ENCODE measurements at regions not wholly inside any gene's neighbourhood (a gene's known extent, or its start where the extent isn't known, plus 50 kb on each side); places are given as distances from the start of the nearest gene placed in this dataset.

DNA sequence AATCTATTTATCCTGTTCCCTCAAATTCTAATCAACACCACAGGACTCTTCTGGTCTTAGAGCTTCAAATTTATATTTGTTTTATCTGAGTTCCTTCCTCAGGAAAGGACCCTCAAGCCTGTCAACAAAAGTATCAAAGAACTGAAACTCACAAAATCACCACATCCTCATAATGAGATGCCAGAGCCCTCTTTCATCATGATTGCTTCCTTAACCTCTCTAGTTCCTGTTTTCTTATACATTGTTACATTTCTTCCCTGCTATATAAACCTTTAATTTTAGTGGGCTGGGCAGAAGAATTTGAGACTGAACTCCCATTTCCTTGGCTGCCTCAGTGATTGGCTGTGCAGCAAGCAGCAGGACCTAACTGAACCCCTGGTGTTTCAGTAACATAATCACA is 189.7 kb downstream of the ZNF248 start:
- no peaks in the 10 kb centered on the region for H3K9me3 ChIP-seq

DNA sequence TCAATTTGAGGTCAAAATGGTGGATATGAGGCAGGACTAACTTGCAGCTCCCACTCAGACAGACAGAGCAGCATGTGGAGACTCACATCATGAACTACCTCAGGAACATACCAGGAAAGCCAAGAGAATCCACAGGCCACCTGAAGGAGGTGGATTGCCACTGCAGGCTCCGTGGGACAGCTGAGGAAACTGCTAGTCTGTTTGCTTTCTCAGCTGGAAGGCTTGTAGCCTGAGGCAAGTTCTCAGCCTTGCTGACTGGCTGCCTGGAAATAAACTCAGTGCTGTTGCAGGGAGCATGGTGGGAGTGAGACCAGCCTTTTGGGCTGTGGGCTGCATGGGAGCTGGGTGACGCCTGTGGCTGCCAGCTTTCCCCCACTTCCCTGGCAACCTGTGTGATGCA is 202.9 kb downstream of the ZNF248 start:
- Histone ChIP-seq H3K4me1 (no peaks in the 10 kb centered on the region), H3K4me3 (no peak overlapping the region), H3K27me3 (no peaks in the 10 kb centered on the region), H3K27ac (no peak overlapping the region), H3K9me3 (no peaks in the 10 kb centered on the region), H3K36me3 (no peaks in the 10 kb centered on the region)
- intact Hi-C loops (cut with DNase I): no loop called here
- no peak for DNase-seq
- no peak for TF ChIP-seq CTCF (IDR thresholded peaks at IDR 0.05)
- FAIRE-seq: no peak
- no peak for ATAC-seq
- 49 to 70% methylated on average over 2 of the region's 2 CpGs for WGBS, 2 donors

More for the DNA sequence above, 189.7 kb downstream of the ZNF248 start:
- Histone ChIP-seq H3K4me1 (no peaks in the 10 kb centered on the region), H3K36me3 (no peaks in the 10 kb centered on the region), H3K27ac (no peak overlapping the region), H3K27me3 (no peaks in the 10 kb centered on the region), H3K4me3 (no peak overlapping the region)
- no peak for ATAC-seq
- intact Hi-C loops (cut with DNase I): no loop called here
- FAIRE-seq: no peak
- TF ChIP-seq CTCF (IDR thresholded peaks at IDR 0.05): no peak
- DNase-seq: no peak

DNA sequence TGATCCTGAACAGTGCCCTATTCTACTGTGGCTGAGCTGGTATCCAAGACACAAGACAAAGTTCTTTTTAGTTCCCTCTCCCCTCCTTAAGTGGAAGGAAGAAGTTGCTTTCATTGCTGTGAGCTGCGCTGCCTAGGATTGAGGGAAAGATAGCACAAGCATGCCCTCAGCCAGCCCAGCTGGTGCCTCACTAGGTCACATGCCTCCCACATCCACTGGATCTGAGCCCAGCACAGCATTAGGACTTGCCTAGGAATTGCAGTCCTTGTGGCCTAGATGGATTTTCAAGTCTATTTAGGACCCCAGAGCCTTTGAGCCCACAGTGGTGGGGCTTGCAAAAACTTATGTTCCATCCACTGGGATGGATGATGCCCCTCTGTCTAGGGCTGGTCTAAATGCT is 214.2 kb downstream of the ZNF248 start:
- H3K9me3 ChIP-seq: no peaks in the 10 kb centered on the region
- DNase-seq (no peak), FAIRE-seq (no peak), ATAC-seq (no peak)
- WGBS, 2 donors: 49 to 86% methylated on average over 1 of the region's 1 CpG
- H3K4me3 ChIP-seq: no peak overlapping the region
- no peaks in the 10 kb centered on the region for H3K27me3 ChIP-seq
- H3K27ac ChIP-seq: no peak overlapping the region
- intact Hi-C loops (cut with DNase I): no loop called here
- no peaks in the 10 kb centered on the region for H3K36me3 ChIP-seq
- no peaks in the 10 kb centered on the region for H3K4me1 ChIP-seq
- TF ChIP-seq CTCF (IDR thresholded peaks at IDR 0.05): no peak

DNA sequence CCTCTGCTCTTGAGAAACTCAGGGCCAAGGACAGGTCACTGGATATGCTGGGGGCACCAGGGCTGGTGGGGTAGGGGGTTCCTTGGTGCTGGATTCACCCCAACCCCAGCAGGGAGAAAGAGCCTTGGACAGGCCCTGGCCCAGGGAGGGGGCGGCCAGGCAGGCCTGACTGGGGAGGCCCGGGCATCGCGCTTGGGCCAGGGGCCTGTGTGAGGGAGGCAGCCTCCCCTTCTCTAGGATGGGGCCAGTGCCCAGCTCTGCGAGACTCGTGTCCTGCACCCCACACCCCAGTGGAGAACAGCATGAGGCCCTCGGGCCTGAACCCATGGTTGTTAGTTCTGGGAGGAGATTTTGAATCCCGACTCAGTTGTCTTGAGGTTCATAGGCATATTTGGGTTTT is 217.1 kb downstream of the ZNF248 start:
- Histone ChIP-seq H3K4me1 (no peaks in the 10 kb centered on the region), H3K9me3 (no peaks in the 10 kb centered on the region), H3K27ac (no peak overlapping the region), H3K4me3 (no peak overlapping the region), H3K27me3 (no peaks in the 10 kb centered on the region), H3K36me3 (no peaks in the 10 kb centered on the region)
- no peak for TF ChIP-seq CTCF (IDR thresholded peaks at IDR 0.05)
- intact Hi-C loops (cut with DNase I): no loop called here
- FAIRE-seq (no peak), DNase-seq (peak in 1 of 6 donors; percentile 46), ATAC-seq (no peak)
- WGBS, 2 donors: 74 to 75% methylated on average over 8 of the region's 8 CpGs

- intact Hi-C loops (cut with DNase I): no loop called here
- no peaks in the 10 kb centered on the region for H3K36me3 ChIP-seq
- no peak overlapping the region for H3K4me3 ChIP-seq
- no peak for FAIRE-seq
- TF ChIP-seq CTCF (IDR thresholded peaks at IDR 0.05): no peak
- 66 to 71% methylated on average over 5 of the region's 5 CpGs for WGBS, 2 donors
- no peak overlapping the region for H3K27ac ChIP-seq
- DNase-seq: no peak
- H3K4me1 ChIP-seq: no peaks in the 10 kb centered on the region
- no peaks in the 10 kb centered on the region for H3K9me3 ChIP-seq
- ATAC-seq: no peak
- no peaks in the 10 kb centered on the region for H3K27me3 ChIP-seq
Measured at GRCh38 chr10:37639200-37639599, 218.2 kb downstream of the ZNF248 start.

Measured in pancreas (tissue), 10 donors.